HG03558 (cell line): ENCODE measurements at regions not wholly inside any gene's neighbourhood (a gene's known extent, or its start where the extent isn't known, plus 50 kb on each side); places are given as distances from the start of the nearest gene placed in this dataset.

Experiments
- ATAC-seq: cut with Tn5 transposase; IDR thresholded peaks from one replicate; pipeline ENCODE4 v1.9.1; 2021; ENCODE audit warnings: moderate number of reproducible peaks; ENCODE audit not compliant: unreplicated experiment; ENCODE audit errors: extremely low read depth

- no peak for ATAC-seq
Observed at GRCh38 chr6:15996030-15996429, 132.9 kb upstream of the MYLIP start.

- no peak for ATAC-seq
Observed at GRCh38 chr6:15995493-15995892, 133.4 kb upstream of the MYLIP start.

- ATAC-seq: no peak
Observed at GRCh38 chr6:15994814-15995459, 133.9 kb upstream of the MYLIP start.

- ATAC-seq: no peak
Observed at GRCh38 chr6:15993716-15994228, 135.1 kb upstream of the MYLIP start.

- ATAC-seq: no peak
Observed at GRCh38 chr6:15990179-15990578, 138.7 kb upstream of the MYLIP start.

GRCh38 chr6:15989397-15989796, 139.5 kb upstream of the MYLIP start:
- ATAC-seq: no peak

GRCh38 chr6:15987569-15987968, 141.3 kb upstream of the MYLIP start:
- no peak for ATAC-seq

- no peak for ATAC-seq
Observed at GRCh38 chr6:15986027-15986629, 142.8 kb upstream of the MYLIP start.

GRCh38 chr6:15985379-15985959, 143.4 kb upstream of the MYLIP start:
- ATAC-seq: no peak

- ATAC-seq: no peak
Observed at GRCh38 chr6:15981956-15982355, 146.9 kb upstream of the MYLIP start.

- no peak for ATAC-seq
Observed at GRCh38 chr6:15980801-15981200, 148.1 kb upstream of the MYLIP start.

GRCh38 chr6:15978426-15978825, 150.5 kb upstream of the MYLIP start:
- ATAC-seq: no peak

- no peak for ATAC-seq
Observed at GRCh38 chr6:15977050-15977449, 151.8 kb upstream of the MYLIP start.

GRCh38 chr6:15974817-15975216, 154.1 kb upstream of the MYLIP start:
- ATAC-seq: no peak

GRCh38 chr6:15970517-15970916, 158.4 kb upstream of the MYLIP start:
- ATAC-seq: no peak

- ATAC-seq: no peak
Observed at GRCh38 chr6:15969236-15969778, 159.6 kb upstream of the MYLIP start.

GRCh38 chr6:15968519-15968918, 160.4 kb upstream of the MYLIP start:
- ATAC-seq: no peak

GRCh38 chr6:15966000-15966520, 162.8 kb upstream of the MYLIP start:
- no peak for ATAC-seq

- ATAC-seq: no peak
Observed at GRCh38 chr6:15962449-15962764, 166.5 kb upstream of the MYLIP start.

- ATAC-seq: no peak
Observed at GRCh38 chr6:15961635-15962448, 167.0 kb upstream of the MYLIP start.
